ENCODE measurements at regions not wholly inside any gene's neighbourhood (a gene's known extent, or its start where the extent isn't known, plus 50 kb on each side); places are given as distances from the start of the nearest gene placed in this dataset.

GRCh38 chr18:66826211-66826610 lies 222.3 kb upstream of the CDH19 start:
- no peak for DNase-seq (ENCODE audit: low spot score)
- intact Hi-C loops (cut with DNase I): no loop called here
- no peak for ATAC-seq

GRCh38 chr18:66825347-66825746 lies 221.5 kb upstream of the CDH19 start:
- DNase-seq (ENCODE audit: low spot score): no peak
- intact Hi-C loops (cut with DNase I): no loop called here
- no peak for ATAC-seq

GRCh38 chr18:66819235-66819634 lies 215.3 kb upstream of the CDH19 start:
- DNase-seq (ENCODE audit: low spot score) (no peak), ATAC-seq (no peak)
- intact Hi-C loops (cut with DNase I): no loop called here

- DNase-seq (ENCODE audit: low spot score) (no peak), ATAC-seq (no peak)
- intact Hi-C loops (cut with DNase I): no loop called here
These were observed 209.2 kb upstream of the CDH19 start for GRCh38 chr18:66813138-66813537.

- ATAC-seq (no peak), DNase-seq (ENCODE audit: low spot score) (no peak)
- intact Hi-C loops (cut with DNase I): no loop called here
These were observed 191.2 kb upstream of the CDH19 start for GRCh38 chr18:66795051-66795450.

- DNase-seq (ENCODE audit: low spot score) (no peak), ATAC-seq (no peak)
- intact Hi-C loops (cut with DNase I): no loop called here
These were observed 188.6 kb upstream of the CDH19 start for GRCh38 chr18:66792466-66792865.

- intact Hi-C loops (cut with DNase I): no loop called here
- ATAC-seq (no peak), DNase-seq (ENCODE audit: low spot score) (no peak)
These were observed 176.7 kb upstream of the CDH19 start for GRCh38 chr18:66780609-66781008.

GRCh38 chr18:66778048-66778447 lies 174.2 kb upstream of the CDH19 start:
- intact Hi-C loops (cut with DNase I): no loop called here
- no peak for ATAC-seq
- DNase-seq (ENCODE audit: low spot score): no peak

- DNase-seq (ENCODE audit: low spot score): no peak
- intact Hi-C loops (cut with DNase I): no loop called here
These were observed 165.5 kb upstream of the CDH19 start for GRCh38 chr18:66769375-66769774.

GRCh38 chr18:66764230-66764629 lies 160.3 kb upstream of the CDH19 start:
- ATAC-seq (peak; percentile 68), DNase-seq (ENCODE audit: low spot score) (no peak)
- intact Hi-C loops (cut with DNase I): no loop called here

More at GRCh38 chr18:66769375-66769774, 165.5 kb upstream of the CDH19 start:
- ATAC-seq: no peak

- no peak for ATAC-seq
- no peak for DNase-seq (ENCODE audit: low spot score)
- intact Hi-C loops (cut with DNase I): no loop called here
These were observed 157.3 kb upstream of the CDH19 start for GRCh38 chr18:66761166-66761565.

GRCh38 chr18:66760559-66760958 lies 156.7 kb upstream of the CDH19 start:
- DNase-seq (ENCODE audit: low spot score): no peak
- ATAC-seq: no peak
- intact Hi-C loops (cut with DNase I): no loop called here

GRCh38 chr18:66759050-66759828 lies 155.3 kb upstream of the CDH19 start:
- ATAC-seq: no peak
- intact Hi-C loops (cut with DNase I): no loop called here
- no peak for DNase-seq (ENCODE audit: low spot score)

- intact Hi-C loops (cut with DNase I): no loop called here
- ATAC-seq (no peak), DNase-seq (ENCODE audit: low spot score) (no peak)
These were observed 154.1 kb upstream of the CDH19 start for GRCh38 chr18:66757946-66758345.

GRCh38 chr18:66754335-66754734 lies 150.4 kb upstream of the CDH19 start:
- no peak for DNase-seq (ENCODE audit: low spot score)
- no peak for ATAC-seq
- intact Hi-C loops (cut with DNase I): no loop called here

GRCh38 chr18:66752733-66753132 lies 148.8 kb upstream of the CDH19 start:
- no peak for ATAC-seq
- no peak for DNase-seq (ENCODE audit: low spot score)
- intact Hi-C loops (cut with DNase I): no loop called here

GRCh38 chr18:66749481-66750035 lies 145.7 kb upstream of the CDH19 start:
- DNase-seq (ENCODE audit: low spot score) (no peak), ATAC-seq (no peak)
- intact Hi-C loops (cut with DNase I): no loop called here

GRCh38 chr18:66749030-66749429 lies 145.1 kb upstream of the CDH19 start:
- intact Hi-C loops (cut with DNase I): no loop called here
- ATAC-seq (peak; percentile 89), DNase-seq (ENCODE audit: low spot score) (no peak)

- intact Hi-C loops (cut with DNase I): no loop called here
- ATAC-seq: no peak
These were observed 138.9 kb upstream of the CDH19 start for GRCh38 chr18:66742832-66743231.

GRCh38 chr18:66735933-66736332 lies 132.0 kb upstream of the CDH19 start:
- no peak for ATAC-seq
- DNase-seq (ENCODE audit: low spot score): no peak
- intact Hi-C loops (cut with DNase I): no loop called here

More at GRCh38 chr18:66742832-66743231, 138.9 kb upstream of the CDH19 start:
- no peak for DNase-seq (ENCODE audit: low spot score)

- ATAC-seq (peak; percentile 17), DNase-seq (ENCODE audit: low spot score) (no peak)
- intact Hi-C loops (cut with DNase I): no loop called here
These were observed 130.6 kb upstream of the CDH19 start for GRCh38 chr18:66734451-66734850.
